Stimulated activated CD8-positive, alpha-beta memory T cell treated with anti-CD3 and anti-CD28 coated beads, Interleukin-7, amount 100 ng/mL, for 48 hours (primary cell): ENCODE measurements at regions not wholly inside any gene's neighbourhood (a gene's known extent, or its start where the extent isn't known, plus 50 kb on each side); places are given as distances from the start of the nearest gene placed in this dataset.
"Not testable (repeated sequence)": the region's sequence is repeated elsewhere in the genome, so short reads cannot be mapped to it uniquely, and the experiment has no call there.

Source experiments
- DNase-seq, 2 donors: peaks; one replicate each; pipeline ENCODE4 v3.0.0-alpha.2; 2020; ENCODE audit warnings: low read depth in 1 of 2; ENCODE audit errors: extremely low read depth in 1 of 2

DNA sequence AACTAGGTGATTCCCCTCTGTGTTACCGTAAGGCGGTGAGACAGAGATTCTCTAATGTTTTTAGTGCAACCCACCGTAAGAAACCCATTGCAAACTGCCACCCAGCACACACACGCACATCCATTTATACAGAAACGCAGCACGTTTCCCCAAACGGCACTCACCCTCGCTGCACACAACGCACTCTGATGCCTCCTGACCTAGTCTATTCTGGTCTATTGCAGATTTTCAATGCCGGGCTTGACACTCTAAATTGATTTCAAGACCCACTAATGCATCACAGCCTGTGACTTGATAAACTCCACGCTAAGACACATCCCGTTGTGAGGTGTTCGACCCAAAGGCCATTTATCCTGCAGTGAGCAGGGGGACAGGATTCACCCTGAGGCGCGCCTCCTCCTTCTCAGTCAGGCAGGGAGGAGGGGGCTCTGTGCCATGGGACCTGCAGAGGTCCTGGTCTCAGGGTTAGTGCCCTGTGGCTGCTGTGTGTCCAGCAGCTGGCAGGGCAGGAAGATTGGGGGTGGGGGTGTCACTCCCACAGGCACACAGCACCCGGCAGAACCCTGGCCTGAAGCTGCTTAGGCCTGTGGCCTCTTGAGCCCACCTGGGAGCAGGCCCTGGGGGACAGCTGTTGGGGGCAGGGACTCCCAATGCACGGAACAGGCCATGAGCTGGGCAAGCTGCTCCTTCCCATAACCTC lies 335.6 kb downstream of the PREX1 start:
- no peak for DNase-seq

DNA sequence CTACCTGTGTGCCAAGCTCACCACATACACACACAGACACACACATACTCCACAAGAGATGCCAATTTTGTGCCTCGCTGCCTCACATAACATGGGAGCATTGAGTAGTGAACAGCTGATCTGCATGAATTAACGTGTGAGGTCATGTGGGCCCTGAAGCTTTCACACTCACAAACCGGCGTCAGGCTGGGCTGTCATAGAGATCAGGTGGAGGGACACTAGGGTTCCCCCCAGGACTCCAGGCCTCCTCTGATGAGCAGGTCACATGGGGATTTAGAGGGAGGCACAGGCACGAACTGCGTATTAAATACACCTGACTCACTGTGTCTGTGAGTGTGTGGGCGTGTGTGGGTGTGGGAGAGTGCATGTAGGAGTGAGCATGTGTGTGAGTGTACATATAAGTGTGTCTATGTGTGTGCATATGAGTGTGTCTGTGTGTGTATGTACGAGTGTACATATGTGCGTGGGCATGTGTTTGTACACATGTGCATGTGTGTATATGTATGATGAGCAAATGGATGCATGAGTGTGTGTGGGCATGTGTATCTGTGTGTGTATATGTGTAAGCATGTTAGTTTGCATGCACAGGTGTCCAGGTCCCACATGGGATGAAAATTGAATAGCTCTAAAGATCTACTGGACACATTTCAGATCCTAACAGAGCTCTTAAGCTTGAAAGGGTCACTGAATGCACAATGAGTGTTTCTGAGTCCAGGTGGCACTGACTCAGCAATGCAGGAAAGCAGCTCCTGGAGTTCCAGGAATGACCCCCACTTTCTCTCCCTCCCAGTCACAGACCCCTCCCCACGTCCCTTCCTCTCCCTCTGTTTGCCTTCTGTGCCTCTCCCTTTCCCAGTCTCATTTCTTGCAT lies 336.6 kb downstream of the PREX1 start:
- DNase-seq = no peak

DNA sequence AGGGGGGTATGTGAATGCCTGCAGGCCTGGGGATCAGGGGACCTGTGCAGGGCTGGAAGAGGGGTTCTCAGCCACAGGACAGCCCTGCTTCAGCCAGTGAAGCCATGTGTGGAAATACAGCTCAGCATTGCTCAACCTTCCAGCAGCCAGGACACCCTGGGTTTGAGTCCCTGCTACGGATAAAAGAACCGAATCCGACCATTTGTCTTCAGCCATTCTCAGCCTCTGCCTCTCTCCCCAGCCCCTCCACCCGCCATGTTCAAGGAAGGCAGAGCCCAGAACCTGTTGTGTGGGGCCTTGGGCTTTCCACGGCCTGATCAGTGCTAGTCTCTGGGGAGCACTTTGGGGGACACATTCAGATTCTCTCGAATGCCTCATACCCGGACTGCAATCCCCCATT lies 337.5 kb downstream of the PREX1 start:
- not testable (repeated sequence) for DNase-seq

DNA sequence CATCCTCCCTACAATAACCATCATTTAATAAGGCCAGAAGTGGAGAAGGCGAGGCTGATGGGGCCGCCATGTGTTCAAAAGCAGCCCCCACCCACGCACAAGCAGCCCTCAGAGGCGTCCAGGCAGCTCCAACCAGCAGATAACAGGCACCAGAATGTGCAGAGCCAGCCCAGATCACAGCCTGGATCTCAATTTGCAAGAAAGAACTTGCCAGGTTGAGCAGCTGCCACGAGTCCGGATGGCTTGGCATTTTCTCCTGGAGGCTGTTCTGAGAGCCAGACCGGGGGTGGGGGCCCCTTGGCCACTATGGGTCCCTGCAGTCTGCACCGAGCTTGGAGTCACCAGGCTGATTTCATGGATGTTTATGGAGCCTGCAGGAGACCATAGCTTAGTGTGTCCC lies 338.1 kb downstream of the PREX1 start:
- DNase-seq = no peak

DNA sequence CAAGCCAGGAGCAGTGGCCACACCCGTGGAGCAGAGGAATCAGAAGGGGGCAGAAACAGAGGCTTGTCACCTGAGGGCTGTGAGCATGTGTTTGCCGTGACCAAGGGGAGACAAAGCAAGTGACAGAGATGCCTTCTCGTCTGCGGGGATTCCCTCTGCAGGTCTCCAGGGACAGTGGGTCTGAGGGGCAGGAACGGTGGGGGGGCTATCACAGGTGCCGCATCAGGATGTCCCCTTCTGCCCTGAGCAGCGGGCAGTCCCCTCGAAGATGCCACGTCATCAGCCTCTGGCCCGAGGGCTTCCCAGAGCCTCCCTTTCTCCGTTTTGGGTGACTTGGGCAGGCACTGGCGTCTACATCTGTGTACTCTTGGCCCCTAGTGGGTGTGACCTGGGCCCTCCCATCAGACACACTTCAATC lies 338.7 kb downstream of the PREX1 start:
- DNase-seq = no peak

DNA sequence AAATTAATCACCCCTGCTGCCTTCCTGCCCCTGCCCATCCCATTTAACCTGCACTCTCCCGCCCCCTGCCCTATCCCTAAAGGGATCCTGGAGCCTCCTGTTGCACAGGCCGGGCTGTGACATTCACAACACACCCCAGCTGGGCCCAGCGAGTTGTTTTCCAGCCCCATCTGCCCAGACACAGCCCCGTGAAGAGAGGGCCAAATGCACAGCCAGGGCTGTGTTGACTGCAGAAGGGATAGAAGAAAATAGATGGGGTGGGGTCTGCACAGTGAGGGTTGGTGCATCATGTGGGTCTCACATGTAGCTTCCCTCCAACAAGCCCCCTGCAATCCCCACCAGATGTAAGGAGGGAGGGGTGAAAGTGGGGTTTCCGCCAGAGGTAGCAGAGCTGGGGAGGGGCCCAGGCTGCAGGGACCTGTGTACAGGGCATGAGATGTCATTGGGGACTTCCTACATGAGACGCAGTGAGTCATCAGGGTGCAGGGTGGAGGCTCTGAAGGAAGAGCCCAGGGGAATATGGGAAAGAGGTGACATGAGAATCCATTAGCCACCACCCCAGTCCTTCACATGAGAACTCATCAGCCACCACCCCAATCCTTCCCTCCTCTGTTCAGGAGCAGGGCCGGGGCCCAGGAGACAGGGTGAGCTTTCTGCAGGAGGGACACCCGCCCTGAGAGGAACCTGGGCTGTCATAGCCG lies 339.3 kb downstream of the PREX1 start:
- not testable (repeated sequence) for DNase-seq

DNA sequence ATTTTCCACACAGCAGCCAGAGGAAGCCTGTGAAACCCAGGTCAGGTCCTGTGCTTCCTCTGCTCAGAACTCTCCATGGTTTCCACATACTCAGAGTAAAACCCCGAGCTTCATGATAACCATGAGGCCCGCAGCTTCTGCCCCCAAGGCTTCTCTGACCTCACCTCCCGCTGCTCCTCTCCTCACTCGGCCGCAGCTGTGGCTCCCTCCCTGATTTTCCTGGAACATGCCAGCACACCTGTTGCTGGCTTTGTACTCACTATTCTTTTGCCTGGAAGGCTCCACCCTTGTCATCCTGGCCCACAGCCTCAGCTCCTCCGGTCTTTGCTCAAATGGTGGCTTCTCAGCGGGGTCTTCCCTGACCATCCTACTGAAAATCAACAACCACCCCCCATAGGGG lies 341.7 kb downstream of the PREX1 start:
- DNase-seq = no peak

DNA sequence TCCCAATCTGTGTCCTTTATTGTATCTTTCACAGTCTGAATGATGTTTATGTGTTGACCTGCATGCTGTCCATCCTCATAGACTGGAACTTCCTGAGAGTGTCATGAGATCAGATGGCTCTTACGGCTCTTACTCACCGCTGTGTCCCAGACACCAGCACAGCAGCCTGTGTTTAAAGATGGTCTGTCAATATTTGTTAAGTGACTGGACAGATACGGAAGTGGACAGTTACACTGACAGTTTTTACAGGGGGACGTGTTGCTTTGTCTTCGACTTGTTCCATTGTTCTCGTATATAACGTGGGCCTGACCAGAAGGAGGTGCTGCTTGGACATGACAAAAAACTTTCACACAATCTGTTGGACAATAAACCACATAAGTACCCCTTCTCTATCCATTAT lies 342.6 kb downstream of the PREX1 start:
- DNase-seq = not testable (repeated sequence)

DNA sequence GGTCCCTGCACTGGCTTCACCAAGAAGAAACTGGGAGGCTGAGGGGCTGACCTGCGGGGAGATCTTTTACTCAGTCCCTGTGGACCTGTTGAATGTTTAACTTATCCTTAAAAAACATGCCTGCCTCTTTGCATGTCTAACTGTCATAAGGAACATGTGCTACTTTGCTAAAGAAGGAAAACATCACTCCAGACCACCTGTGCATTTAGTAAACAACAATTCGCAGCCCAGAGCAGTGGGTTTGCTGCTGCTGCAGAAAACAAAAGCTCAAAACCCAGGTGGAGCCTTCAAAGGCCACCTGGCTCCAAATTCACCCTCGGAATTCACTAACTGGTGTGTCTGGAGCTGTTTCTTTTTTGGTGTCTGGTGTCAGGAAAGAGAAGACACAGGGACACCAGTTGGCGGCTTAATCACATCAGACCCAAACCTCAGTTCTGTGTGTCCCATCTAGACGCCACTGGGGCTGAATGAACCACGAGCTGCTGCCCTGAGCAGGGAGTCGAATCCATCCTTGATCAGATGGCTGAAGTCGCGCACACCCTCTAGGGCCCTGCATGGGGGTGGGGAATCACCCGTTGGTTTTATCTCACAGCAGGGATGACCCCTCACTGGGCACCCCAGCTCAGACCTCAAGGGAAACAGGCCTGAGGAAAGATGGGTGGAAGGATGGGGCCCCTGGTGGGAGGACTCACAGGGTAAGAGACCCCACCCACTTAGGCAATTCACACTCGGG lies 344.3 kb downstream of the PREX1 start:
- no peak for DNase-seq

DNA sequence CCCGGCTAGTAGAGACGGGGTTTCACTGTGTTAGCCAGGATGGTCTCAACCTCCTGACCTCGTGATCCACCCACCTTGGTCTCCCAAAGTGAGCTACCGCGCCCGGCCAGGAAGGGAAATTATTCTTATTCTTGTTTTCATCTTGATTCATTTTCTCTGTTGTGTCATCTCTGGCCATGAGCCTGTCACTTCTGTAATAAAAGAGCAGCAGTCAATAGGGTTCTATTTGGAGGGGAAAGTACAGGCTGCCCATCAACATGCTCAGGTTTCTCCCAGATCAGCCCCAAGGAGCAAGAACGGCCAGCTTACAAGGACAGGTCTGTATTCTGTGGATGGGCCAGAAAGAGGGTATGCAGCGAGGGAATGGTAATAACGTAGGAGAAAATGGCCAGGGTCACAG lies 345.0 kb downstream of the PREX1 start:
- no peak for DNase-seq

DNA sequence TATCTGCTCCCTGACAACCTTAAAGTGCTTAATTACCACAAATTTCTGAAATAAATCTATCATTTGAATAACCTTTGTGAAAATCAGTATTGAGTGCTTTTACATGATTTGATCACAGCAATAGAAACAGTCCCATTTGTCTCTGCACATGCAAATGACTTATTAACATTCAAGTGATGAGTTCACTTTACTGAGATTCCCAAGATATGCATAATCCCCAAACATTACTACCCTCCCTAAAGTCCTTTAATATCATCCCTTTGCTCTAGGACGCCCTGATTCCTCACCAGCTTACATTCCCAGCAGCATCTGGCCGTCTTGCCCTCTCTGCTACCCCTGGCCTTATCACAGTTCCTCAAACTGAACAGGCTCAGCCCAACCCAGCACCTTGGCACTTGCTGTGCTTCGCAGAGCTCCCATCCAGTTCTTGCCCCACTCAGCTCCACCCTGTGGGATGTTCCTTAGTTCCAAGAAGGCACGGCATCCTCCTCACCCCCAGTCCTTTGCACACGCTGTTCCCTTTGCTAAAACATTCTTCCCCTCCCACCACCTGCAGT lies 347.5 kb downstream of the PREX1 start:
- DNase-seq = no peak

DNA sequence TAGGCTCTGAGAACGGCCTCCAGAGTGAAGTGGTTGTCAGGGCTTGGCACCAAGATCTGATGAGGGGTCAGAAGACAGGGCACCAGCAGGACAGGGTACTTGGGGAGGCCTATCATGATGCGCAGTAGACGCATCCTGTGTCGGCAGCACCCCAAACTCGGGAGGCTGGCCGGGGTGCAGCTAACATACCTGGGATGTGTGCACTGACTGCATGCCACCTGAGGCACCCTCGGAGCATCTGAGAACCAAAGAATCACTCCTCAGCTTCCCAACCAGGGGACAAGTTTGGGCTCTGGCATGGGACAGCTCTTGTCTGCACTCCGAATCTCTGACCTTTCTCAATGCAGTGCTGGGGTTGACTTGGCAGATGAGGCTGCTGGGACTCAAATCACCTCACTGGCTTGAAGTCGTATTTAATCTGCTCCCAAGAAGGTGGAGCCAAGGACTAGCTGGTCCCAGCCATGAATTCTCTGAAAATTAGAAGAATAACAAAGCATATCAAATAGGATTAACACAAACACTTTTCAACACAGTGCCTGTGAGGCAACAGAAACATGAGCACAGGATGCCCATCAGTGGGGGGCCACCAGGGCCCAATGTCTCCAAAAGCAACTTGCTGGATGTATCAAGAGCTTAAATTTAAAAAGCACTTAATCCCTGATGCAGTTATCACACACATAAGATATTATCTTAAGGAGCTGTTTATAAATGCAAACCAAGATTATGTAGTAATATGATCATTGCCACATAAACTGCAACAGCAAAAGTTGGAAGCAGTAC lies 348.8 kb downstream of the PREX1 start:
- DNase-seq = no peak

DNA sequence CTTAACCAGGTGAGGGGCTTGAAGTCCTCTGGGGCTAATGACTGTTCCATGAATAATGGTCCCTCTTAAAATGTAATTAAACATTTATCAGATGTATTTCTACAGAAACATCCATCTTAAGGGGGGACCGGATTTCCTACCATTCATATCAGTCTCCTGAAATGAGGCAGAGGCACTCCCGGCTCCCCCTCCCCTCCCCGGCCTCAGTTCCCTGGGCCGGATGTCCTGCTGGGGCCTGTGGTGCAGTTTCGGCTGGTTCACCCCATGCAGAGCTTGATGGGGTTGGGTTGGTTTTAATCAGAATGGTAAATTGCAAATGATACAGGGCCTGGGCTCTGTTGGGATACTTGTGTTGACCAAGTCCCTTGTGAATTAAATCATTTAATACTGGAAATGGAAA lies 349.4 kb downstream of the PREX1 start:
- no peak for DNase-seq

DNA sequence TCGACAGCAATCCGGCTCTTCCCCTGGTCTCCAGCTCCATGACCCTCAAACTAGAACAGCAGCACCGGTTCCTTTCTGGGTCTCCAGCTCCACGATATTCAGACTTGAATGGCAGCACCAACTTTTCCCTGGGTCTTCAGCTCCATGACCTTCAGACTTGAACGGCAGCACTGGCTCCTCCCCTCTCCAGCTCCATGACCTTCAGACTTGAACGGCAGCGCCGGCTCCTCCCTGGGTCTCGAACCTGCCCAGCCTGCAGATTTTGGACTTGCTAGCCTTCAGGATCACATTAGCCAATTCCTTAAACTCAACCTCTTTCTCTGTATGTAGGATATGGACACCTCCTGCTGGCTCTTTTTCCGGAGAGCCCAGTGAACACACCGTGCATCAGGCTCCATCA lies 350.9 kb downstream of the PREX1 start:
- DNase-seq = no peak

DNA sequence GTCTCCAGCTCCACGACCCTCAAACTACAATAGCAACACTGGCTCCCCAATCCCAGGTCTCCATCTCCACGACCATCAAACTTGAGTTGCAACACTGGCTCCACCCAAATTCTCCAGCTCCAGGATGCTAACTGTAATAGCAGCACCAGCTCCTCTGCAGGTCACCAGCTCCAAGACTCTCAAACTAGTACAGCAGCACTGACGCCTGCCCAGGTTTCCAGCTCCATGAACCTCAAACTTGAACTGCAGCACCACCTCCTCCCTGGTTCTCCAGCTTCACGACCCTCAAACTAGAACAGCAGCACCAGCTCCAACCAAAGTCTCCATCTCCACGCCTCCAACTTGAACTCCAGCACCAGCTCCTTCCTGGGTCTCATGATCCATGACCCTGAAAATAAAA lies 353.8 kb downstream of the PREX1 start:
- DNase-seq = no peak

DNA sequence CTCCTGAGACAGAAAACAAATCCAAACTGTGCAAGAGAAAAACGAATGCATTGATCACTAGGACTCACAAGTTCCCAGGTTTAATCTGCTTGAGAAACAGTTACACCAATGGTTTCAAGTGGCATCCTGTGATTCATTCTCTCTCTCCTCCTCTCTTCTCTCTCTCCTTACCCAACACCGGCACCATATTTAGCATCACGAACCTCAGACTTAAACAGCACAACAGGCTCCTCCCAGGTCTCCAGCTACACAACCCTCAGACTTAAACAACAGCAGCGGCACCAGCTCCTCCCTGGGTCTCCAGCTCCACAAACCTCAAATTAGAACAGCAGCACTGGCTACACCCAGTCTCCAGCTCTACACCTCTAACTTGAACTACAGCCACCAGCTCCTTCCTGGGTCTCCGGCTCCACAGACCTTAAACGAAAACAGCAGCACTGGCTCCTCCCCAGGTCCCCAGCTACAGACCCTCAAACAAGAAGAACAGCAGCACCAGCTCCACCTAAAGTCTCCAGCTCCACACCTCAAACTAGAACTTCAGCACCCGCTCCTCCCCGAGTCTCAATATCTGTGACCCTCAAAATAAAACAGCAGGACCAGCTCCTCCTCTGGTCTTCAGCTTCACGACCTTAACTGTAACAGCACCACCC lies 355.9 kb downstream of the PREX1 start:
- no peak for DNase-seq

DNA sequence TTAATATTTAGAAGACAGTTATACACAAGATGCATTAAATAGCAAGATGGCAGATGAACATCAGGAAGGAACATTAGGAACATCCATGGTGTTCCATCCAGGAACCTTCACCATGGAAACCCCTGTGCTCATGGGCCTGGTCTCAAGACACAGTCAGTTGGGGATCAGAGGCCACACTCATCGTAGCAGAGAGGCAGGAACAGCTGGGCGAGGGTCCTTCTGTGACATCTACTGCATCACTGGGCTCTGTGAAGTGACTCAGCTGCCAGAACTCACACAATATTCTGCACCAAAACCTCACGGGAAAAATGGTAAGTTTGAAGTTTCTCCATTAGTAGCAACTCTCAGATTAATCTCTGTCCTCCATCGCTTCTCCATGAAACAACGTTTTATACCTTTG lies 356.6 kb downstream of the PREX1 start:
- DNase-seq = no peak

DNA sequence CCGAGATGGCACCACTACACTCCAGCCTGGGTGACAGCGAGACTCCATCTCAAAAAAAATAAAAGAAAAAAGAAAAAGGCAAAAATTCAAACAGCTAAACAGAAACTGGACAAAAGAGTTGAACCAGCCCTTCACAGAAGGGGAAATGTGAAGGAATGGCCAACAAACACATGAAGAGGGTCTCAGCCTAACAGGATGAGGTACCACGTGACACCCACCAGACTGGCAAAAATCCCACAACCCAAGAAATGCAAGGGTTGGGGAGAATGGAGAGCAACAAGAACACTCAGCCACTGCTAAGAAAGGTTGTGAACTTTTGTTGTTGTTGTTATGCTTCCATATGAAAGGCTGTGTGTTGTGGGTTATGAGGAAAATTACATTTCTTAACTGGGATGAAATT lies 357.7 kb downstream of the PREX1 start:
- no peak for DNase-seq

DNA sequence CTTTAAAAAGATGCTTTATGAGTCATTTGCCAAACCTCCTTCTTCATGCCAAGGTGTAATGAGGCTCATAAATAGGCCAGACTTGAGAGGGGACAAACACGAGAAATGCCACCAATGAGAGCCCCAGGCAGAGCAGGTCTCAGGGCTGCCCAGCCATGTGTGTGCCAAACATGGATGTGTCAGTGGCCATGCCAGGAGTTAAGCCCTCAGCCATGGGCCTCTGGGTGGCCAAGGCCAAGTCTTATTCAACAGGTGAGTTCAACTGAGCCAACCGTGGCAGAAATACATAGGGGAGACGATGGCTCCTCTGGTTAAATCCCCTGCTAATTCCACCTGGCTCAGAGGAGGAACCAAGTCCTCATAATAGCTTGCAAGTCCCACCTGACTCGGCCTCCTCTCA lies 358.8 kb downstream of the PREX1 start:
- no peak for DNase-seq

DNA sequence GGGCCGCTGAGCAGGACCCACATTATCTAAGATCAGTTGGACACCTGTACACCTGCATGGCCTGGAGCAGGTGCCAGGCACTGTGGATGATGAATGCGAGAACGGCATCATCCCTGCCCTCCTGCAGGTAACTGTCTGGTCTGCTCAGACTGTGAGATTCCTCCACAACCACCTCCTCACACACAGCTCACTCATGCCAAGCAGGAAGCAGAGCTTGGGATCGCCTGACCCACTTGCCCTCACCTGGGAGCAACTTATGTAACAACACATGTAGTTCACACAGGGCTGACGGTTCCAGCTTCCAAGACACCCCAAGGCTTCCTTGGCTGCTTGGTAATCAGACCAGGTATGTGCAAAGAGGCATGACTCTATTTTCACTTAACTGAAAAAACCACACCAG lies 359.2 kb downstream of the PREX1 start:
- DNase-seq = no peak
